NCI-H1048 (cell line): ENCODE measurements at regions not wholly inside any gene's neighbourhood (a gene's known extent, or its start where the extent isn't known, plus 50 kb on each side); places are given as distances from the start of the nearest gene placed in this dataset.

ENCODE experiments used
- DNase-seq: peaks from one replicate; lab custom pipeline; 2025; lab: John Stamatoyannopoulos, UW

DNA sequence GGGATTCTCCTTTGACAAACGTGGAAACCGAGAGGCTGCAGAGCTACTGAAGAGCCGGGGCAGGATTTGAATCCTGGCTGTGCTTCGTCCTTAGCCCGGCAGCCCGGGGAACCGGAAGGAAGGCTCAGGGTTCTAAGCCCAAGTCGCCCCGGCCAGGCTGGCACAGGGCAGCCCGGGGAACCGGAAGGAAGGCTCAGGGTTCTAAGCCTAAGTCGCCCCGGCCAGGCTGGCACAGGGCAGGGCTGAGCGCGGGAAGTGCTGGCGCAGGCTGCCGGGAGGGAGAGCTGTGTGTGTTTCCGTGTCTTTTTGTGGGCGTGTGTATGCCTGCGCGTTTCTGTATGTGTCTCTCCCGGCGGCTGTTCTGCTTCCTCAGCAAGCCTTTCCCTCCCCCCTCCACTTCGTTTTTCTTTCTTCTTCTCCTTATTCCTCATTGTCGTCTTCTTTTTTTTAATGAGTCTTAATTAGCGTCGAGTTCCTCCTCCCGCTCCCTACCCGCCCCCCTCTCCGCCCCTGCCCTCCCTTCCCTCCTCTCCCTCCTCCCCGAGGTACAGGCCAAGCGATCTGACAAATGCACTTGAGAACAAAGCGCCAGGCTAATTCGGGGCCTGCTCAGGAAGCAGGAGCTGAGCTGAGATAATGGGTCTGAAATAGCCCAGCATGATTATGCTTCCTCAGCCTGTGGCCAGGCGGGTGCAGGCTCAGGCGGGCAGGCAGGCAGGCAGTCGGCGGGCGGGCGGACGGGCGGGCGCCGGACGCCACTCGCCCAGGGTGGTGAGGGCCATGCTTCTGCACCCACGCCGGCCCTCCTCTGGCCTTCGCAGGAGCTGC, 65.9 kb downstream of the EFNB1 start:
- no peak for DNase-seq

DNA sequence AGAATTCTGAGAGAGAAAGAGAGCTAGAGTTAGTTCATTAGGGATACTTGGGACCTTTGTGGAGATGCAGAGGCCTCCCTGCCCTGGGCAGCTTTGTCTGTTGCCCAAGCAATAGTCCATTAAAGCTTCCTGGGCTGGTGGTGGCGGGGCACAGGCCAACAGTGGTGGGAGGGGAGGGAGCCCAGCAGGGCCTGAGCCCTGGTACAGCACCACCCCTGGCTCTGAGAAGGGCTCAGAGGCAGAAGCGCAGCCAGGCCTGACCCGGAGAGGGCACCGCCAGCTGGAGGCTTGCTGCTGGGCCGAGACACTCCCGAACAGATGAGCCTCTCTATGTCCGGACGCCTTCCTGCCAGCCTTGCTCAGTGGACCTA, 65.3 kb downstream of the EFNB1 start:
- no peak for DNase-seq

DNA sequence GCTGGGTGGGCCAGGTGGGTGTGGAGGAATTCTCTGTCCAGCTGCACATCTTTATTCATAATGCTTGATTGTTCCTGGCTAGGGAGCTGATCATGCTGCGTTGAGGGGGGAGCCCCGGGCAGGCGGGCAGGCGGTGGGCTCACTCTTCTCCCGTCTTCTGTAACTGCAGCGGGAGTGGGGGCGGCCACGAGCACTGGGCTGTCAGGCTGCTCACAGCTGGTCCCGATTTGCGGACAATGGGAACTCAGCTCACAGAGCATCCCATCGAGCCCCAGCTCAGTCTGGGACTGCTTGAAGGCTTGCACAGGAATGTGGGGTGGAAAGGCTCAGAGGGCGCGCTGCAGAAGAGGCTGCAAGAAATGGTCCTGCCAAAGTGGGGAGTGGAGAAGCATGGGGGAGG, 63.8 kb downstream of the EFNB1 start:
- DNase-seq, result no peak

DNA sequence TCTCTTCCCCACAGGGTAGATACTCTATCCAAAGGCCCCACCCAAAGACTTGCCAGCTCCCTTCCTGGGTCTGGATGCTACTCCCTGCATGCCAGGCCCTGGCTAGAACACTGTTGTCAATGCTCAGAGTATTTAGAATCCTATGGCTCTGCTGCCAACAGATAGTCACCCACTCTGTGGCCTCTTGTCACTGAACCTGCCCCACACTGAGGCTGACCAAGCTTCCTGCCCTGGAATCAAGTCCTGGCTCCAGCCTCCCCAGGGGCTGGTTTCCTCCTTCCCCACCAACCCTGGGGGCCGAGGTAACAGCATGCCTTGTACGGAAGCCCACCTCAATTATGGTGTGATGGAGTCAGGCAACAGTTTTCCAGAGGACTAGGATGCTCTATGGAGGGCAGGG, 63.3 kb downstream of the EFNB1 start:
- DNase-seq, result no peak
